ENCODE measurements at regions not wholly inside any gene's neighbourhood (a gene's known extent, or its start where the extent isn't known, plus 50 kb on each side); places are given as distances from the start of the nearest gene placed in this dataset.

DNA sequence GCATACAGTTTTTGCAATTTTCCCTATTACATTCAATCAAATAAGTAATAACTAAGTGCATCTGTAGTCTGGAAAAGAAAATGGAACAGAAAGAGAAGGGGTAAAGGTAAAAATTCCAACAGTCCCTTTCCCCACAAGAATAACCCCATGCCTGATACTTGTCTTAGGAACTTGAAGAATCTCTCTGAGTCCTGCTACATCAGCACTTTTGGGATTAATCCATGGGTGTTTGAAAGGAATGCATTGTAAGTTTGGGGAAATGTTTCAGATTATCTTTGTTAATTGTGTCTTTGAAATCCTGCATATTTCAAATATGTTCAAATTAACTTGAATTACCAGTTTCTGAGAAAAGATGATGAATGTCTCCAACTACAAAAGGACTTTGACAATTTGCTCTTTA lies 667.3 kb upstream of the PRKX start:
- TF ChIP-seq, protein P1, sequence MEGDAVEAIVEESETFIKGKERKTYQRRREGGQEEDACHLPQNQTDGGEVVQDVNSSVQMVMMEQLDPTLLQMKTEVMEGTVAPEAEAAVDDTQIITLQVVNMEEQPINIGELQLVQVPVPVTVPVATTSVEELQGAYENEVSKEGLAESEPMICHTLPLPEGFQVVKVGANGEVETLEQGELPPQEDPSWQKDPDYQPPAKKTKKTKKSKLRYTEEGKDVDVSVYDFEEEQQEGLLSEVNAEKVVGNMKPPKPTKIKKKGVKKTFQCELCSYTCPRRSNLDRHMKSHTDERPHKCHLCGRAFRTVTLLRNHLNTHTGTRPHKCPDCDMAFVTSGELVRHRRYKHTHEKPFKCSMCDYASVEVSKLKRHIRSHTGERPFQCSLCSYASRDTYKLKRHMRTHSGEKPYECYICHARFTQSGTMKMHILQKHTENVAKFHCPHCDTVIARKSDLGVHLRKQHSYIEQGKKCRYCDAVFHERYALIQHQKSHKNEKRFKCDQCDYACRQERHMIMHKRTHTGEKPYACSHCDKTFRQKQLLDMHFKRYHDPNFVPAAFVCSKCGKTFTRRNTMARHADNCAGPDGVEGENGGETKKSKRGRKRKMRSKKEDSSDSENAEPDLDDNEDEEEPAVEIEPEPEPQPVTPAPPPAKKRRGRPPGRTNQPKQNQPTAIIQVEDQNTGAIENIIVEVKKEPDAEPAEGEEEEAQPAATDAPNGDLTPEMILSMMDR (IDR thresholded peaks at IDR 0.05; ENCODE audit: insufficient read depth, low read length, poor library complexity, severe bottlenecking), result no peak
- no peaks in the 10 kb centered on the region for H3K36me3 ChIP-seq (ENCODE audit: control insufficient read depth, insufficient read depth, low read length)

DNA sequence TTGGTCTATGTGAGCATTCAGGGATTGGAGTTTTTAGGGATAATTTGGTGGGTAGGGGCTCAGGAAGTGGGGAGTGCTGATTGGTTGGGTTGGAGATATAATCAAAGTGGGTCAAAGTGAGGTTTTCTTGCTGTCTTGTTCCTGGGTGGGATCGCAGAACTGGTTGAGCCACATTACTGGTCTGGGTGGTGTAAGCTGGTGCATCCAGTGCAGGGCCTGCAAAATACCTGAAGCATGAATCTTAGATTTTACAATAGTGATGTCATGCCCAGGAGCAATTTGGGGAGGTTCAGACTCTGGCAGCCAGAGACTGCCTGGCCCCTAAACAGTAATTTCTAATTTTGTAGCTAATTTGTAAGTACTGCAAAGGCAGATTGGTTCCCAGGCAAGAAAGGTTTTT lies 665.6 kb upstream of the PRKX start:
- Histone ChIP-seq H3K27me3 (ENCODE audit: control insufficient read depth, insufficient read depth, low read length) (no peaks in the 10 kb centered on the region), H3K36me3 (ENCODE audit: control insufficient read depth, insufficient read depth, low read length) (no peaks in the 10 kb centered on the region), H3K4me3 (ENCODE audit: low read depth, low read length) (no peak overlapping the region)
- DNase-seq (ENCODE audit: low read depth), result no peak
- TF ChIP-seq, protein P1 (IDR thresholded peaks at IDR 0.05; ENCODE audit: insufficient read depth, low read length, poor library complexity, severe bottlenecking), result no peak

More for the DNA sequence above, 667.3 kb upstream of the PRKX start:
- no peak overlapping the region for H3K4me3 ChIP-seq (ENCODE audit: low read depth, low read length)
- no peak for DNase-seq (ENCODE audit: low read depth)
- H3K27me3 ChIP-seq (ENCODE audit: control insufficient read depth, insufficient read depth, low read length), result no peaks in the 10 kb centered on the region

DNA sequence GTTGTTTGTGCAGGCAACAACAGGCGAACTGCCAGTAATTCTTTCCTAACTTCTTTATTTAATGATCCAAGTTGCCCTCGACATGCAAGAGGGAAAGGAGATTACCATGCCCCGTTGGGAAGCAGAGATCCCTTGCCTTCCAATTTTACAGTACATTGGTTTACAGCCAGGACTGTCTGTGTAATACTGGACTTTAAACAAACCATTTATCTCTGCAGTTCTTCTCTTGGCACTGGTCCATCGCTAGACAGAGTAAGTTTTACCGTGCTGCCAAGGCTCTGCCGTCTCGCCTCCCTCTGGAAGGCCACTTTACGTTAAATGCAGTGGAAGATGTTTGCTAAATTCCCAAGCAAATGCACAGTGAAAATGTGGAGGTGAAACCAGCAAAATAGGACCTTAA lies 660.3 kb upstream of the PRKX start:
- Histone ChIP-seq H3K27me3 (ENCODE audit: control insufficient read depth, insufficient read depth, low read length) (no peaks in the 10 kb centered on the region), H3K36me3 (ENCODE audit: control insufficient read depth, insufficient read depth, low read length) (no peaks in the 10 kb centered on the region), H3K4me3 (ENCODE audit: low read depth, low read length) (no peak overlapping the region)
- DNase-seq (ENCODE audit: low read depth), result no peak
- TF ChIP-seq, protein P1 (IDR thresholded peaks at IDR 0.05; ENCODE audit: insufficient read depth, low read length, poor library complexity, severe bottlenecking), result no peak

DNA sequence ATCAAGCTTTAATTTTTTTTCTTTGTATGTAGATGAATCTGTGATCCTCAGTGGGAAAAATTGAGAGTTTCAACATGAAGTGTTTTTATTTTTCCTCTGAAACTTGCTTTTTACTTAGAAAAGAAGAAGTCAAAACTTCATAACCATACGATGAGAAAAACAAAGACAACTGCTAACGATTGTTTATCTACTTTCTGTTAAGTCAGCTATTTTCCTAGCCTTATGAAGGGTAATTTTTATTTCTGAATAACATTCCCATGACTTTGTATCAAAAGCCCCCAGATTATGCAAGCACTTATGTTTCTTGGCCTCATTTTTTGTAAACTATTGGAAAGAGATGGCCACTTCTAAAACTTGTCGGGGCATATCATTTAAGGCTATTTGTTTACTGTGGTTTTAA lies 645.1 kb upstream of the PRKX start:
- TF ChIP-seq, protein P1 (IDR thresholded peaks at IDR 0.05; ENCODE audit: insufficient read depth, low read length, poor library complexity, severe bottlenecking), result no peak
- no peaks in the 10 kb centered on the region for H3K27me3 ChIP-seq (ENCODE audit: control insufficient read depth, insufficient read depth, low read length)
- H3K36me3 ChIP-seq (ENCODE audit: control insufficient read depth, insufficient read depth, low read length), result no peaks in the 10 kb centered on the region
- no peak overlapping the region for H3K4me3 ChIP-seq (ENCODE audit: low read depth, low read length)
- DNase-seq (ENCODE audit: low read depth), result no peak

DNA sequence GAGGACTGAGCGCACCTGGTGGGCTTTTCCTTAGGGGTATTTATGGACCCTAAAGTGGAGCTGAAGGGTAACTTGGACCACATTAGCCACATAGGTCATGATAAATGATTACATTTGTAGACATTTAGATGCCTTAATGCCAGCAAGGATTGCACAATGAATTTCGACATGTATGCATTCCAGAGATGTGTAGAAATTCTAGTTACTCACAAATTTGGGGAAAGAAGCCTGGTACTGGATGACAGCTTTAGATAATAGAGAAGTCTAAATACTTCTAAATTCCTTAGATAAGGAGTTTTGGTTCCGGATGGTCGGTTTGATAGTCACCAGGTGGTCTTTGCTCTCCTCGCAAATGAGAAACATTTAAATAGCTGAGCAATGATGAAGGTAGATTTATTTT lies 609.5 kb upstream of the PRKX start:
- TF ChIP-seq, protein P1 (IDR thresholded peaks at IDR 0.05; ENCODE audit: insufficient read depth, low read length, poor library complexity, severe bottlenecking), result no peak
- Histone ChIP-seq H3K27me3 (ENCODE audit: control insufficient read depth, insufficient read depth, low read length) (no peaks in the 10 kb centered on the region), H3K4me3 (ENCODE audit: low read depth, low read length) (no peak overlapping the region), H3K36me3 (ENCODE audit: control insufficient read depth, insufficient read depth, low read length) (no peaks in the 10 kb centered on the region)
- DNase-seq (ENCODE audit: low read depth), result no peak

DNA sequence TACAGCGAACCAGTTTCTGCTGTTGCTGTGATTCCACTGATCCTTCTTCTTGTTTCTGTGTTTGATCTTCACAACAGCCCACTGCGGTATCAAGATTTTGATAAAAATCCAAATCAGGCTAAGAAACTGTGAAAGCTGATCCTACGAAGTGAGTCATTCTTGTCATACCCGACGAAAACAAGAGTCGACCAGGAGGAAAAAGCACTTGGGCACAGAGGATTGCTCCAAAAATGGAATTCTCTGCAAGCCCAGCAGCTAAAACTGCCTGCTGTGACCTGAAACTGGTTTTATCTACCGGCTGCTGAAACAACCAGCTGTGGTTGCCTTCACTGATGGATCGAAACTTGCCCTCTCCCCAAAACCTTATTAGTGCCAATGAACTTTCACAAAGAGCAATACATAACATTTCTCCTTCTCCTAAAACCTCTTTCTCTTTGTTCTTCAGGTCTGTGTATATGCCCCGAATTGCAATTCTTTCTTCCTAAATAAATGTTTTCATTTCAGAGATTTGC lies 607.0 kb upstream of the PRKX start:
- TF ChIP-seq, protein P1 (IDR thresholded peaks at IDR 0.05; ENCODE audit: insufficient read depth, low read length, poor library complexity, severe bottlenecking), result no peak
- Histone ChIP-seq H3K4me3 (ENCODE audit: low read depth, low read length) (no peak overlapping the region), H3K36me3 (ENCODE audit: control insufficient read depth, insufficient read depth, low read length) (no peaks in the 10 kb centered on the region)

More for the DNA sequence above, 607.0 kb upstream of the PRKX start:
- DNase-seq (ENCODE audit: low read depth), result no peak
- no peaks in the 10 kb centered on the region for H3K27me3 ChIP-seq (ENCODE audit: control insufficient read depth, insufficient read depth, low read length)

Data from kidney epithelial cell (primary cell).